Lower leg skin (tissue), 3 donors: ENCODE measurements at regions not wholly inside any gene's neighbourhood (a gene's known extent, or its start where the extent isn't known, plus 50 kb on each side); places are given as distances from the start of the nearest gene placed in this dataset.

Experiments used
- POLR2A ChIP-seq, 2 donors: fragments of 450-650 bp; IDR thresholded peaks; one replicate each; pipeline ENCODE4 v1.6.1; 2016 to 2017; ENCODE audit warnings: antibody characterized with exemption in 2 of 2, mild to moderate bottlenecking in 1 of 2, moderate library complexity in 1 of 2
- TF ChIP-seq, protein P1 (sequence below), 3 donors: fragments of 450-650 bp; IDR thresholded peaks; one replicate each; pipeline ENCODE4 v1.5.1; 2016; ENCODE audit warnings: antibody characterized with exemption in 3 of 3, mild to moderate bottlenecking in 3 of 3, moderate library complexity in 2 of 3

DNA sequence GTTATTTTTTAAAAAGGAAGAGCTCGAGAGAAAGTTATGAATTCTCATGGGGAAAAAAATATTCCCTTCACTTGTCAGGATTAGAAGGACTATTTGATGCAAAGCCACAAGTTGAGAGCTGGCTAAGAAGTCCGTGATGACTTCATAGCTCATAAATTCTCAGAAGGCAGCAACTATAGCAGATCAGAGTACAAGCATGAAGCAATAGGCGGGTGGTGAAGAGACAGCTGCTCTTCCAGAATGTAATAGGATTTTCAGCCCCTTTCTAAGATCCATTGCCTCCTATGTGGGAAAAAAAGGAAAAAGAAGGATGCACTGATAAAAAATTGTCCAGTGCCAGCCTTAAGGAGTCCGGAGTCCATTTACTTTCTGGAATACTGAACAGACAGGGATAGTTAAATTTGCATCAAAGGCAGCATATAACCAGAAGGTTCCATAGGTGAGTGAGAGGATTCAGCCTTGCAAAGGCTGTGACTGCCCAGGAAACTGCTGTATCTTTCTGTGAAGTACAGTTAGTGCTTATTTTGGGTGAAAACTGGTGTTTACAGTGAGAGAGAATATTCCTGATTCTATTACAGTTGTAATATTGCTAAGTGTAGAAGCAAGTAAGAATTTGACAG, 929.5 kb upstream of the ALCAM start:
- TF ChIP-seq, protein P1, sequence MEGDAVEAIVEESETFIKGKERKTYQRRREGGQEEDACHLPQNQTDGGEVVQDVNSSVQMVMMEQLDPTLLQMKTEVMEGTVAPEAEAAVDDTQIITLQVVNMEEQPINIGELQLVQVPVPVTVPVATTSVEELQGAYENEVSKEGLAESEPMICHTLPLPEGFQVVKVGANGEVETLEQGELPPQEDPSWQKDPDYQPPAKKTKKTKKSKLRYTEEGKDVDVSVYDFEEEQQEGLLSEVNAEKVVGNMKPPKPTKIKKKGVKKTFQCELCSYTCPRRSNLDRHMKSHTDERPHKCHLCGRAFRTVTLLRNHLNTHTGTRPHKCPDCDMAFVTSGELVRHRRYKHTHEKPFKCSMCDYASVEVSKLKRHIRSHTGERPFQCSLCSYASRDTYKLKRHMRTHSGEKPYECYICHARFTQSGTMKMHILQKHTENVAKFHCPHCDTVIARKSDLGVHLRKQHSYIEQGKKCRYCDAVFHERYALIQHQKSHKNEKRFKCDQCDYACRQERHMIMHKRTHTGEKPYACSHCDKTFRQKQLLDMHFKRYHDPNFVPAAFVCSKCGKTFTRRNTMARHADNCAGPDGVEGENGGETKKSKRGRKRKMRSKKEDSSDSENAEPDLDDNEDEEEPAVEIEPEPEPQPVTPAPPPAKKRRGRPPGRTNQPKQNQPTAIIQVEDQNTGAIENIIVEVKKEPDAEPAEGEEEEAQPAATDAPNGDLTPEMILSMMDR (IDR thresholded peaks at IDR 0.05) = no peak
- no peak for TF ChIP-seq POLR2A (IDR thresholded peaks at IDR 0.05)
